Loucy (cell line): ENCODE measurements at regions not wholly inside any gene's neighbourhood (a gene's known extent, or its start where the extent isn't known, plus 50 kb on each side); places are given as distances from the start of the nearest gene placed in this dataset.

Source experiments
- H2AFZ ChIP-seq: fragments of 200-600 bp; sonication (generic); 2 replicates; pipeline ENCODE4 v1.6.0; 2016; ENCODE audit warnings: antibody characterized with exemption, mild to moderate bottlenecking, low read length, moderate library complexity
- H3F3A ChIP-seq: fragments of 200-600 bp; 2 replicates; pipeline ENCODE4 v1.6.0; 2016; ENCODE audit warnings: antibody characterized with exemption, low read depth, mild to moderate bottlenecking
- H3K27me3 ChIP-seq: fragments of 200-600 bp; sonication (generic); 2 replicates; pipeline ENCODE4 v1.6.1; 2014; ENCODE audit warnings: low read length, mild to moderate bottlenecking; ENCODE audit not compliant: insufficient read depth, poor library complexity, severe bottlenecking
- H3K36me3 ChIP-seq: fragments of 200-600 bp; sonication (generic); 2 replicates; pipeline ENCODE4 v1.6.1; 2016; ENCODE audit warnings: low read length; ENCODE audit not compliant: insufficient read depth
- H3K4me1 ChIP-seq: fragments of 200-600 bp; sonication (generic); 2 replicates; pipeline ENCODE4 v1.5.1; 2014; ENCODE audit warnings: low read length, mild to moderate bottlenecking; ENCODE audit not compliant: insufficient read depth, poor library complexity, severe bottlenecking
- H3K4me2 ChIP-seq: fragments of 200-600 bp; sonication (generic); 2 replicates; pipeline ENCODE4 v1.6.0; 2014; ENCODE audit warnings: antibody characterized with exemption, low read length, low read depth, mild to moderate bottlenecking; ENCODE audit not compliant: poor library complexity, severe bottlenecking
- H3K4me3 ChIP-seq: fragments of 200-600 bp; sonication (generic); 2 replicates; pipeline ENCODE4 v1.5.1; 2014; ENCODE audit warnings: low read length, mild to moderate bottlenecking, mixed read lengths; ENCODE audit not compliant: poor library complexity, severe bottlenecking
- H3K79me2 ChIP-seq: fragments of 200-600 bp; sonication (generic); 2 replicates; pipeline ENCODE4 v1.6.1; 2014; ENCODE audit warnings: low read length; ENCODE audit not compliant: insufficient read depth
- H3K9ac ChIP-seq: fragments of 200-600 bp; sonication (generic); 2 replicates; pipeline ENCODE4 v1.6.0; 2014; ENCODE audit warnings: mild to moderate bottlenecking, low read depth, low read length, moderate library complexity; ENCODE audit not compliant: poor library complexity, severe bottlenecking
- H3K9me2 ChIP-seq: fragments of 200-600 bp; sonication (generic); replicated peaks from 2 replicates; pipeline ENCODE4 v1.6.1; 2016; ENCODE audit warnings: low read depth, low read length, mixed read lengths
- H3K9me3 ChIP-seq: fragments of 200-600 bp; sonication (generic); 2 replicates; pipeline ENCODE4 v1.6.1; 2014; ENCODE audit warnings: mild to moderate bottlenecking, antibody characterized with exemption, low read length, low read depth; ENCODE audit not compliant: insufficient read depth
- H4K20me1 ChIP-seq: fragments of 200-600 bp; sonication (generic); 2 replicates; pipeline ENCODE4 v1.6.0; 2014; ENCODE audit warnings: antibody characterized with exemption, low read length, mild to moderate bottlenecking; ENCODE audit not compliant: insufficient read depth, poor library complexity, severe bottlenecking
- CTCF ChIP-seq: fragments of 200-600 bp; sonication (generic); conservative IDR thresholded peaks from 2 replicates; pipeline ENCODE4 v1.5.1; 2014; ENCODE audit warnings: mild to moderate bottlenecking, antibody characterized with exemption, low read length
- EZH2phosphoT487 ChIP-seq: fragments of 200-600 bp; IDR thresholded peaks from 2 replicates; pipeline ENCODE4 v1.6.1; 2018; ENCODE audit warnings: antibody characterized with exemption, mild to moderate bottlenecking, moderate library complexity, borderline replicate concordance

DNA sequence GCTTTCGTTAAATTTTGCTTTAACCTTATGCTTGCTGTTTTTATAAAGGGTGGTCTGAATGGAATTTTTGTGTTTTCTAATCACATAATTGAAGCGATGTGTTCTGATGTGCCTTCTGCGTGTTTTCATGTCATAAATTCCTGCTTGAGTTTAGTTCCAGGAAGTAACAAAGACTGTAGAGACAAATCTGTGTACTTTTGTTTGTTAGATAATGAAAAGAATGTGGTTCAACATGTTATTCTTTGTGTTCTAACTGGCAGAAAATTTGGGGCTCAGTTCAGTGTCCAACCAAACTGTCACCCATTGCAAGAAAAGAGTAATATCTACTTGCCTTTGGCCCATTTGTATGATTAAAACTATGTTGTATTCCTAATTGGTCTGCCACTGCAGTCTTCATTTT, 324.0 kb downstream of the DIPK2A start:
- TF ChIP-seq CTCF, result no peak
- TF ChIP-seq EZH2phosphoT487, result no peak
- Histone ChIP-seq H3K79me2 (no peaks in the 10 kb centered on the region), H3K9ac (no peak overlapping the region), H3K9me3 (no peaks in the 10 kb centered on the region), H3K4me1 (no peaks in the 10 kb centered on the region), H3K4me2 (no peak overlapping the region), H3K36me3 (no peaks in the 10 kb centered on the region), H3K4me3 (no peak overlapping the region), H3K9me2 (no peaks in the 10 kb centered on the region), H2AFZ (no peak overlapping the region), H4K20me1 (no peaks in the 10 kb centered on the region), H3F3A (no peaks in the 10 kb centered on the region), H3K27me3 (no peaks in the 10 kb centered on the region)

DNA sequence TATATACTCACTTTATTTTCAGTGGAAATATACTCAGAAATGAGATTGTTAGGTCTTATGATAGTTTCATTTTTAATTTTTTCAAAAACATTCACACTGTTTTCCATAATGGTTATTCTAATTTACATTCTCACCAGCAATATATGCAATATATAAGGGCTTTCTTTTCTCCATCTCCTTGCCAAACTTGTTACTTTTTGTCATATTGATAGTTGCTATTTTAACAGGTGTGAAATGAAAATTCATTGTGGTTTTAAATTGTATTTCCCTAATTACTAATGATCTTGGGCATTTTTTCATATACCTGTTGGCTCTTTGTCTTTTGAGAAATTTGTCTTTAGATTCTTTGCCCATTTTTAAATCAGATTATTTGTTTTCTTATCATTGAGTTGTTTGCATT, 325.2 kb downstream of the DIPK2A start:
- no peak overlapping the region for H3K4me2 ChIP-seq

GRCh38 chr3:144301863-144302262, 330.2 kb downstream of the DIPK2A start:
- no peaks in the 10 kb centered on the region for H3K79me2 ChIP-seq

More for the DNA sequence above, 325.2 kb downstream of the DIPK2A start:
- H3K9me3 ChIP-seq, result no peaks in the 10 kb centered on the region
- H3K79me2 ChIP-seq, result no peaks in the 10 kb centered on the region
- no peak overlapping the region for H2AFZ ChIP-seq
- H3K9ac ChIP-seq, result no peak overlapping the region
- no peak for TF ChIP-seq CTCF
- no peak for TF ChIP-seq EZH2phosphoT487
- no peak overlapping the region for H3K4me3 ChIP-seq
- no peaks in the 10 kb centered on the region for H3K4me1 ChIP-seq
- no peaks in the 10 kb centered on the region for H3K9me2 ChIP-seq
- no peaks in the 10 kb centered on the region for H3K36me3 ChIP-seq
- H4K20me1 ChIP-seq, result no peaks in the 10 kb centered on the region
- no peaks in the 10 kb centered on the region for H3K27me3 ChIP-seq
- no peaks in the 10 kb centered on the region for H3F3A ChIP-seq

More at GRCh38 chr3:144301863-144302262, 330.2 kb downstream of the DIPK2A start:
- Histone ChIP-seq H2AFZ (no peak overlapping the region), H3K9me2 (no peaks in the 10 kb centered on the region), H3K9me3 (no peaks in the 10 kb centered on the region), H3K9ac (no peak overlapping the region), H4K20me1 (no peaks in the 10 kb centered on the region), H3K4me2 (no peak overlapping the region), H3F3A (no peaks in the 10 kb centered on the region), H3K36me3 (no peaks in the 10 kb centered on the region), H3K4me3 (no peak overlapping the region), H3K27me3 (no peaks in the 10 kb centered on the region), H3K4me1 (no peaks in the 10 kb centered on the region)
- TF ChIP-seq EZH2phosphoT487, result no peak
- TF ChIP-seq CTCF, result no peak
